ENCODE measurements at regions not wholly inside any gene's neighbourhood (a gene's known extent, or its start where the extent isn't known, plus 50 kb on each side); places are given as distances from the start of the nearest gene placed in this dataset.
A peak's percentile ranks its signal among the peaks of the same experiment; 100 is the strongest.

GRCh38 chr3:536417-536813 lies 339.9 kb downstream of the CHL1 start:
- H3K27ac ChIP-seq: no peak overlapping the region
- H3K4me3 ChIP-seq (replicated peaks in 1 of 3): peak overlapping the region in 2 of 3 donors; percentile 21 to 31
- WGBS, 2 donors: 49 to 71% methylated on average over 6 of the region's 6 CpGs
- intact Hi-C loops (cut with DNase I): no loop called here
- H3K4me1 ChIP-seq: no peaks in the 10 kb centered on the region
- H3K9me3 ChIP-seq: no peaks in the 10 kb centered on the region
- H3K36me3 ChIP-seq: no peaks in the 10 kb centered on the region
- no peak for DNase-seq
- TF ChIP-seq POLR2A (IDR thresholded peaks at IDR 0.05): no peak
- TF ChIP-seq CTCF (IDR thresholded peaks at IDR 0.05): no peak
- H3K27me3 ChIP-seq: no peaks in the 10 kb centered on the region

DNA sequence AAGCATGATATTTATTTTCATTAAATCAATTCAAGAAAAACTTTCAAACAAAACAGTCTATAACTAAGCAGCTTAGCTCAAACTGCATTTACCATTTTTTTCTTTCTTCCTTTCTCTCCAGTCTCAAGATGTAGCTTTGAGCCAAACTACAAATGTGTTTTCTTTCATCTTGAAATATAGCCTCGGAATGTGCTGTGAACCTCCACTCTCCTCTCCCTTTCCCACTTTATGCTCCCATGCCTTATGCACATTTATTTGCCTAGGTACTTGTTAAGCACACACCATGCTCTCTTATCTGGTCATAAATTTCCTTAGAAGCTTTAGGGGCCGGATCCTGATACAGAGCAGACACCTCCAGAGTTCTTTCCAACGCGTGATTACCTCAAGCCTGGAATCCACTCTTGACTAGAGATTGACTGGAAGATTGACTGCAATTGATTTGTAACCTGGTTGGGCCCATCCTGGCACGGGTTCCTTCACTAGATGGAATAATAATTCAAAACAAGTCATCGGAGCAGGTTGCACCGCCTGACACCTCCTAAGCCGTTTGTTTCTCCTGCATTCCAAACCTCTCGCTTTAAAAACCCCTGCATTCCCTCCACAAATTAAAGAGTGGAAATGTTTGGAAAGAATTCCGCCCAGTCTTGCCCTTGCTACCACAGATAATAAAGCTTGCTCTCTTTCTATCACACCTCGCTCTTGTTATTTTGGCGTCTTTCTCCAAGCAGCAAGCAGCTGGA lies 344.7 kb downstream of the CHL1 start:
- H3K4me3 ChIP-seq (replicated peaks in 1 of 3): no peak overlapping the region
- H3K27ac ChIP-seq: no peak overlapping the region
- no peak for DNase-seq
- intact Hi-C loops (cut with DNase I): no loop called here
- TF ChIP-seq CTCF (IDR thresholded peaks at IDR 0.05): no peak
- TF ChIP-seq POLR2A (IDR thresholded peaks at IDR 0.05): no peak
- no peaks in the 10 kb centered on the region for H3K27me3 ChIP-seq
- WGBS, 2 donors: 72 to 76% methylated on average over 12 of the region's 12 CpGs
- H3K9me3 ChIP-seq: no peaks in the 10 kb centered on the region
- H3K36me3 ChIP-seq: no peaks in the 10 kb centered on the region
- H3K4me1 ChIP-seq: no peaks in the 10 kb centered on the region

DNA sequence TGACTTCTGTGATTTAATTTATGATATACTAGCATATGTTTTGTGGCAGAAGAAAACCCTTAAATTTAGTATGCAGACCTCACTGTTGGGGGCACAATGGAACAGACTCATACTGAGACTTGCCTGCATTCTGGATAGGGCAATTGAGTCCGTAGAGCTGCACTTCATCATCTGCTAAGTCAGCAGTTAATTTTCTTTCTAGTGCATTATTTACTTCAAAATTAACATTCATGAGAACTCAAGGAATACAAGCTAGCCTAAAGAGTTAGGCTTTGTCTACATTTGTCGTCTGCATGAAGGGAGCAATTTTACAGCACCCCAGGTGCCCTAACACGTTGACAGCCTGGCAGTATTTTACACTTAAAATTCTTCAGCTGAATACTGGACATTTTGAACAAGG lies 345.5 kb downstream of the CHL1 start:
- H3K27me3 ChIP-seq: no peaks in the 10 kb centered on the region
- no peaks in the 10 kb centered on the region for H3K4me1 ChIP-seq
- H3K27ac ChIP-seq: no peak overlapping the region
- DNase-seq: no peak
- H3K36me3 ChIP-seq: no peaks in the 10 kb centered on the region
- intact Hi-C loops (cut with DNase I): no loop called here
- no peak overlapping the region for H3K4me3 ChIP-seq (replicated peaks in 1 of 3)
- no peaks in the 10 kb centered on the region for H3K9me3 ChIP-seq
- no peak for TF ChIP-seq CTCF (IDR thresholded peaks at IDR 0.05)
- no peak for TF ChIP-seq POLR2A (IDR thresholded peaks at IDR 0.05)
- 70 to 71% methylated on average over 3 of the region's 3 CpGs for WGBS, 2 donors

- 76 to 80% methylated on average over 2 of the region's 2 CpGs for WGBS, 2 donors
- TF ChIP-seq CTCF (IDR thresholded peaks at IDR 0.05): no peak
- TF ChIP-seq POLR2A (IDR thresholded peaks at IDR 0.05): no peak
- H3K36me3 ChIP-seq: no peaks in the 10 kb centered on the region
Observed at GRCh38 chr3:549636-550035, 353.1 kb downstream of the CHL1 start.

GRCh38 chr3:550471-550870 lies 353.9 kb downstream of the CHL1 start:
- intact Hi-C loops (cut with DNase I): no loop called here
- Histone ChIP-seq H3K9me3 (no peaks in the 10 kb centered on the region), H3K27ac (no peak overlapping the region), H3K36me3 (no peaks in the 10 kb centered on the region), H3K27me3 (no peaks in the 10 kb centered on the region), H3K4me3 (replicated peaks in 1 of 3) (no peak overlapping the region), H3K4me1 (no peaks in the 10 kb centered on the region)
- WGBS, 2 donors: 88 to 97% methylated on average over 1 of the region's 1 CpG
- TF ChIP-seq POLR2A (IDR thresholded peaks at IDR 0.05) (no peak), CTCF (IDR thresholded peaks at IDR 0.05) (no peak)
- DNase-seq: no peak

More at GRCh38 chr3:549636-550035, 353.1 kb downstream of the CHL1 start:
- Histone ChIP-seq H3K9me3 (no peaks in the 10 kb centered on the region), H3K27me3 (no peaks in the 10 kb centered on the region), H3K27ac (no peak overlapping the region), H3K4me3 (replicated peaks in 1 of 3) (no peak overlapping the region), H3K4me1 (no peaks in the 10 kb centered on the region)
- intact Hi-C loops (cut with DNase I): no loop called here
- DNase-seq: no peak
